ENCODE measurements at regions not wholly inside any gene's neighbourhood (a gene's known extent, or its start where the extent isn't known, plus 50 kb on each side); places are given as distances from the start of the nearest gene placed in this dataset.
A peak's percentile ranks its signal among the peaks of the same experiment; 100 is the strongest.
"Not testable (repeated sequence)": the region's sequence is repeated elsewhere in the genome, so short reads cannot be mapped to it uniquely, and the experiment has no call there.

GRCh38 chr5:176066262-176066945 lies 98.3 kb upstream of the THOC3 start:
- H3K36me3 ChIP-seq; H3K9me3 ChIP-seq; H3K27ac ChIP-seq; H3K4me3 ChIP-seq; H3K4me1 ChIP-seq; intact Hi-C loops (cut with DNase I); FAIRE-seq; H3K27me3 ChIP-seq; DNase-seq: not testable (repeated sequence)
- 60 to 62% methylated on average over 3 of the region's 5 CpGs for WGBS, 2 donors
- peak in 1 of 4 donors; percentile 72 for ATAC-seq

GRCh38 chr5:176067162-176067561 lies 99.0 kb upstream of the THOC3 start:
- FAIRE-seq; H3K27ac ChIP-seq; H3K4me1 ChIP-seq; DNase-seq; H3K36me3 ChIP-seq; ATAC-seq; intact Hi-C loops (cut with DNase I); H3K9me3 ChIP-seq; H3K4me3 ChIP-seq; H3K27me3 ChIP-seq: not testable (repeated sequence)
- WGBS, 2 donors, result 63 to 65% methylated on average over 1 of the region's 1 CpG

- H3K4me3 ChIP-seq; H3K27me3 ChIP-seq; H3K4me1 ChIP-seq; FAIRE-seq; H3K36me3 ChIP-seq; intact Hi-C loops (cut with DNase I); H3K9me3 ChIP-seq; H3K27ac ChIP-seq; ATAC-seq; DNase-seq: not testable (repeated sequence)
- 93% methylated on average over 5 of the region's 5 CpGs for WGBS, 2 donors
Measured at GRCh38 chr5:176067948-176068347, 99.8 kb upstream of the THOC3 start.

- H3K9me3 ChIP-seq; H3K27me3 ChIP-seq; H3K4me1 ChIP-seq; intact Hi-C loops (cut with DNase I); H3K27ac ChIP-seq; H3K36me3 ChIP-seq; FAIRE-seq; H3K4me3 ChIP-seq: not testable (repeated sequence)
- 39% methylated on average over 3 to 4 of the region's 9 CpGs for WGBS, 2 donors
- ATAC-seq (peak in 1 of 4 donors; percentile 39), DNase-seq (peak in 4 of 6 donors; percentile 20 to 41 (median 24))
Measured at GRCh38 chr5:176073996-176074571, 106.0 kb upstream of the THOC3 start.

GRCh38 chr5:176083717-176084116 lies 115.6 kb upstream of the THOC3 start:
- WGBS, 2 donors, result 78 to 95% methylated on average over 8 of the region's 9 CpGs
- ATAC-seq; H3K27me3 ChIP-seq; H3K4me1 ChIP-seq; DNase-seq; H3K4me3 ChIP-seq; intact Hi-C loops (cut with DNase I); H3K36me3 ChIP-seq; H3K27ac ChIP-seq; FAIRE-seq; H3K9me3 ChIP-seq: not testable (repeated sequence)

GRCh38 chr5:176103083-176103482 lies 135.0 kb upstream of the THOC3 start:
- H3K36me3 ChIP-seq; H3K4me1 ChIP-seq; intact Hi-C loops (cut with DNase I); H3K9me3 ChIP-seq; FAIRE-seq; ATAC-seq; DNase-seq; H3K27ac ChIP-seq; H3K27me3 ChIP-seq; H3K4me3 ChIP-seq: not testable (repeated sequence)
- WGBS, 2 donors, result 34 to 42% methylated on average over 3 of the region's 3 CpGs

GRCh38 chr5:176112888-176113287 lies 125.3 kb upstream of the SIMC1 start:
- no CpG with 5 or more reads among the region's 8 CpGs for WGBS, 2 donors
- FAIRE-seq; H3K4me3 ChIP-seq; DNase-seq; H3K36me3 ChIP-seq; H3K4me1 ChIP-seq; intact Hi-C loops (cut with DNase I); H3K9me3 ChIP-seq; H3K27me3 ChIP-seq; ATAC-seq; H3K27ac ChIP-seq: not testable (repeated sequence)

- intact Hi-C loops (cut with DNase I), result not testable (repeated sequence)
Measured at GRCh38 chr5:176113673-176114335, 124.4 kb upstream of the SIMC1 start.

GRCh38 chr5:176114825-176115224 lies 123.4 kb upstream of the SIMC1 start:
- H3K36me3 ChIP-seq; H3K4me1 ChIP-seq; DNase-seq; H3K27me3 ChIP-seq; H3K9me3 ChIP-seq; H3K27ac ChIP-seq; intact Hi-C loops (cut with DNase I); H3K4me3 ChIP-seq; FAIRE-seq; ATAC-seq: not testable (repeated sequence)
- 68 to 69% methylated on average over 3 to 5 of the region's 7 CpGs for WGBS, 2 donors

More at GRCh38 chr5:176113673-176114335, 124.4 kb upstream of the SIMC1 start:
- ATAC-seq, H3K4me3 ChIP-seq, H3K27ac ChIP-seq, H3K9me3 ChIP-seq, H3K36me3 ChIP-seq, DNase-seq, H3K4me1 ChIP-seq, H3K27me3 ChIP-seq, FAIRE-seq: not testable (repeated sequence)
- 60 to 75% methylated on average over 1 of the region's 6 CpGs for WGBS, 2 donors

- 39 to 46% methylated on average over 2 of the region's 8 CpGs for WGBS, 2 donors
- H3K9me3 ChIP-seq; H3K27ac ChIP-seq; DNase-seq; H3K4me3 ChIP-seq; FAIRE-seq; H3K27me3 ChIP-seq; H3K4me1 ChIP-seq; H3K36me3 ChIP-seq; intact Hi-C loops (cut with DNase I): not testable (repeated sequence)
- peak in 2 of 4 donors; percentile 28 to 48 for ATAC-seq
Measured at GRCh38 chr5:176117699-176118238, 120.5 kb upstream of the SIMC1 start.

- H3K4me1 ChIP-seq; H3K4me3 ChIP-seq; FAIRE-seq; H3K27me3 ChIP-seq; ATAC-seq; H3K36me3 ChIP-seq; H3K9me3 ChIP-seq; H3K27ac ChIP-seq; intact Hi-C loops (cut with DNase I); DNase-seq: not testable (repeated sequence)
- WGBS, 2 donors, result 90 to 95% methylated on average over 2 of the region's 2 CpGs
Measured at GRCh38 chr5:176122361-176122760, 115.9 kb upstream of the SIMC1 start.

GRCh38 chr5:176124120-176124519 lies 114.1 kb upstream of the SIMC1 start:
- ATAC-seq; H3K36me3 ChIP-seq; H3K27me3 ChIP-seq; DNase-seq; H3K4me1 ChIP-seq; H3K27ac ChIP-seq; H3K9me3 ChIP-seq; intact Hi-C loops (cut with DNase I); H3K4me3 ChIP-seq; FAIRE-seq: not testable (repeated sequence)
- 87 to 91% methylated on average over 11 of the region's 11 CpGs for WGBS, 2 donors

Measured in pancreas (tissue), 10 donors.